Esophagus squamous epithelium (tissue), 4 donors: ENCODE measurements at regions not wholly inside any gene's neighbourhood (a gene's known extent, or its start where the extent isn't known, plus 50 kb on each side); places are given as distances from the start of the nearest gene placed in this dataset.

ENCODE experiments used
- POLR2A ChIP-seq, 4 donors: fragments of 450-650 bp; IDR thresholded peaks; one replicate each; pipeline ENCODE4 v1.6.1; 2017; ENCODE audit warnings: antibody characterized with exemption in 4 of 4, mild to moderate bottlenecking in 4 of 4, moderate library complexity in 3 of 4
- TF ChIP-seq, protein P1 (sequence below), 6 experiments: fragments of 450-650 bp in 4 of 6; fragments of 200-600 bp in 2 of 6; sonication (generic) in 2 of 6; IDR thresholded peaks; one replicate each; pipeline ENCODE4 v1.5.1; 2016 to 2019; ENCODE audit warnings: antibody characterized with exemption in 6 of 6, mild to moderate bottlenecking in 4 of 6, moderate library complexity in 4 of 6

DNA sequence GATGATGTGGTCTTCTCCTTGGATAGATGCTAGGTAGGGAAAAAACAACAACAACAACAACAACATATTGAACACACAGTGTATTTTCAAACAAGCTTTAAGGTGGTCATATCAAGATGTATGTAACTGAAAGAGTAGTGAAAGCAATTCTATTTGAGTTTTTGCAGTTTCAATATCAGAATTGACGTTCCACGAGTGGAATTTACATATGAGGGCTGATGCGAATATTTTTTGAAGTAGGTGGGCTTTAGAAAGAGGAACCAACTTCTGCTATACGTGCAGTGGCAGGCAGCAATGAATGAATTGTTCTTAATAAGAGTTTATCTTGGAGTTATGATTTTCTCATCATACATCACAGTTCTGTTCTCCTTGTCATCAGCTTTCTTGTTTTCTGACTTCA, 151.9 kb upstream of the CNTN3 start:
- TF ChIP-seq, protein P1, sequence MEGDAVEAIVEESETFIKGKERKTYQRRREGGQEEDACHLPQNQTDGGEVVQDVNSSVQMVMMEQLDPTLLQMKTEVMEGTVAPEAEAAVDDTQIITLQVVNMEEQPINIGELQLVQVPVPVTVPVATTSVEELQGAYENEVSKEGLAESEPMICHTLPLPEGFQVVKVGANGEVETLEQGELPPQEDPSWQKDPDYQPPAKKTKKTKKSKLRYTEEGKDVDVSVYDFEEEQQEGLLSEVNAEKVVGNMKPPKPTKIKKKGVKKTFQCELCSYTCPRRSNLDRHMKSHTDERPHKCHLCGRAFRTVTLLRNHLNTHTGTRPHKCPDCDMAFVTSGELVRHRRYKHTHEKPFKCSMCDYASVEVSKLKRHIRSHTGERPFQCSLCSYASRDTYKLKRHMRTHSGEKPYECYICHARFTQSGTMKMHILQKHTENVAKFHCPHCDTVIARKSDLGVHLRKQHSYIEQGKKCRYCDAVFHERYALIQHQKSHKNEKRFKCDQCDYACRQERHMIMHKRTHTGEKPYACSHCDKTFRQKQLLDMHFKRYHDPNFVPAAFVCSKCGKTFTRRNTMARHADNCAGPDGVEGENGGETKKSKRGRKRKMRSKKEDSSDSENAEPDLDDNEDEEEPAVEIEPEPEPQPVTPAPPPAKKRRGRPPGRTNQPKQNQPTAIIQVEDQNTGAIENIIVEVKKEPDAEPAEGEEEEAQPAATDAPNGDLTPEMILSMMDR (IDR thresholded peaks at IDR 0.05) = no peak
- no peak for TF ChIP-seq POLR2A (IDR thresholded peaks at IDR 0.05)
